ENCODE measurements at regions not wholly inside any gene's neighbourhood (a gene's known extent, or its start where the extent isn't known, plus 50 kb on each side); places are given as distances from the start of the nearest gene placed in this dataset.

DNA sequence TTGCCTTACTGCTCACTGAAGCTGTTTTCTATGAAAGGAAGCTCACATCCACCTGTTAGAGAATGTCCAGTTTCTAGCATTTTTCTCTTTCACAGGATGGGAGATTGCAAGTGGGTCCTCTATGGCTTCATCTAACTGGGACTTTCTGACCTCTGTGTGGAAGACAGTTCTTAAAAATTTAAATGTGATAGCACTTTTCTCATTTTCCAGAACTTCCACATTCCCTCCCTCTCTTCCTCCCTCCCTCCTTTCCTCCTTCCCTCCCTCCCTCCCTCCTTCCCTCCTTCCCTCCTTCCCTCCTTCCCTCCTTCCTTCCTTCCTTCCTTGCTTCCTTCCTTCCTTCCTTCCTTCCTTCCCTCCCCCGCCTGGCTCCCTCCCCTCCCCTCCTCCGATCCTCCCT, 291.1 kb downstream of the DOK5 start:
- no peak overlapping the region for H3K4me3 Mint-ChIP-seq (ENCODE audit: unreplicated experiment)

DNA sequence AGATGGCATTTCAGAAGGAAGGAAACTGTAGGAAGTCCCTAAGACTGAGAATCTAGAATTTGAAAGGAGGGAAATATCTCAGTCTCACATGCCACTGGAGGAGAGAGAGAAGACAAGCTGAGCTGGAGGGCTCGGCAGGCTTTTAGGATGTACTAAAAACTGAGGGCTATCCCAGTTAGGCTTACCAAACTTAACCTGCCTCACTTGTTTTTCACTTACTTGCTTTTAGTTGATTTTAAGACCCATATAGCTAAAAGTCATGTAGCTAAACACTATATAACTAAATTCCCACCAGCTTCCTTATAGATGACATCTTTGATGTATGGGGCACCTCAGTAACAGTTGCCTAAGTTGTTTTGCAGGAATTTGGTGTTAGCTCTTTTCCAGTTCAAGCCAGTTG, 288.0 kb downstream of the DOK5 start:
- Mint-ChIP-seq H3K4me3 (ENCODE audit: unreplicated experiment) (no peak overlapping the region), H3K27me3 (ENCODE audit: unreplicated experiment) (no peaks in the 10 kb centered on the region)
- DNase-seq: no peak

More for the DNA sequence above, 291.1 kb downstream of the DOK5 start:
- peaks cover 5% of the 10 kb centered on the region for H3K36me3 Mint-ChIP-seq (ENCODE audit: unreplicated experiment)
- H3K27ac Mint-ChIP-seq (ENCODE audit: unreplicated experiment): no peak overlapping the region
- TF ChIP-seq, protein P1, sequence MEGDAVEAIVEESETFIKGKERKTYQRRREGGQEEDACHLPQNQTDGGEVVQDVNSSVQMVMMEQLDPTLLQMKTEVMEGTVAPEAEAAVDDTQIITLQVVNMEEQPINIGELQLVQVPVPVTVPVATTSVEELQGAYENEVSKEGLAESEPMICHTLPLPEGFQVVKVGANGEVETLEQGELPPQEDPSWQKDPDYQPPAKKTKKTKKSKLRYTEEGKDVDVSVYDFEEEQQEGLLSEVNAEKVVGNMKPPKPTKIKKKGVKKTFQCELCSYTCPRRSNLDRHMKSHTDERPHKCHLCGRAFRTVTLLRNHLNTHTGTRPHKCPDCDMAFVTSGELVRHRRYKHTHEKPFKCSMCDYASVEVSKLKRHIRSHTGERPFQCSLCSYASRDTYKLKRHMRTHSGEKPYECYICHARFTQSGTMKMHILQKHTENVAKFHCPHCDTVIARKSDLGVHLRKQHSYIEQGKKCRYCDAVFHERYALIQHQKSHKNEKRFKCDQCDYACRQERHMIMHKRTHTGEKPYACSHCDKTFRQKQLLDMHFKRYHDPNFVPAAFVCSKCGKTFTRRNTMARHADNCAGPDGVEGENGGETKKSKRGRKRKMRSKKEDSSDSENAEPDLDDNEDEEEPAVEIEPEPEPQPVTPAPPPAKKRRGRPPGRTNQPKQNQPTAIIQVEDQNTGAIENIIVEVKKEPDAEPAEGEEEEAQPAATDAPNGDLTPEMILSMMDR (IDR thresholded peaks at IDR 0.05; ENCODE audit: partially characterized antibody, unreplicated experiment): no peak
- no peaks in the 10 kb centered on the region for H3K27me3 Mint-ChIP-seq (ENCODE audit: unreplicated experiment)
- DNase-seq: no peak
- no peaks in the 10 kb centered on the region for H3K4me1 Mint-ChIP-seq (ENCODE audit: low read depth, unreplicated experiment)
- peaks cover 3% of the 10 kb centered on the region for H3K9me3 Mint-ChIP-seq (ENCODE audit: unreplicated experiment)

DNA sequence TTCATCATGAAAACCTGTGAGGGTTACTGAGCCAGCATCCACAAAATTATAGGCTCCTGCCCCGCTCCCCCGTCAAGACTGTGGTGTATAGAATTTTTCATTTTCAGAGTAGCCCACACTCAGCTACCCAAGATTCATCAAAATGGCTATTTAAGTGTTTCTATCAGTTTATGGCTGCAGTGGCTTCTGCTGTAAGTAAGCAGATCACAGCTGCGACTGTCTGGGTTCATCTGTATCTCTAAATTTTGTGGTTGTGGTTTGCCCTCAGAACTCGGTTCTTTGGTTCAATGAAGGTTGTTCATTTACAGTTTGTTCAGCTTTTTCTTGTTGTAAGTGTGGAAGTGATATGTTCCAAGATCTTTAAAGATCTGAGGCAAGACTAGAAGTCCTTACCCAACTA, 284.2 kb downstream of the DOK5 start:
- H3K4me1 Mint-ChIP-seq (ENCODE audit: low read depth, unreplicated experiment): no peaks in the 10 kb centered on the region
- DNase-seq: no peak
- no peaks in the 10 kb centered on the region for H3K9me3 Mint-ChIP-seq (ENCODE audit: unreplicated experiment)
- H3K4me3 Mint-ChIP-seq (ENCODE audit: unreplicated experiment): no peak overlapping the region
- H3K27me3 Mint-ChIP-seq (ENCODE audit: unreplicated experiment): no peaks in the 10 kb centered on the region
- TF ChIP-seq, protein P1 (IDR thresholded peaks at IDR 0.05; ENCODE audit: partially characterized antibody, unreplicated experiment): no peak
- peaks cover 8% of the 10 kb centered on the region for H3K36me3 Mint-ChIP-seq (ENCODE audit: unreplicated experiment)
- H3K27ac Mint-ChIP-seq (ENCODE audit: unreplicated experiment): no peak overlapping the region

More for the DNA sequence above, 288.0 kb downstream of the DOK5 start:
- Mint-ChIP-seq H3K36me3 (ENCODE audit: unreplicated experiment) (peaks cover 3% of the 10 kb centered on the region), H3K27ac (ENCODE audit: unreplicated experiment) (no peak overlapping the region), H3K9me3 (ENCODE audit: unreplicated experiment) (peaks cover 2% of the 10 kb centered on the region), H3K4me1 (ENCODE audit: low read depth, unreplicated experiment) (no peaks in the 10 kb centered on the region)
- TF ChIP-seq, protein P1 (IDR thresholded peaks at IDR 0.05; ENCODE audit: partially characterized antibody, unreplicated experiment): no peak

DNA sequence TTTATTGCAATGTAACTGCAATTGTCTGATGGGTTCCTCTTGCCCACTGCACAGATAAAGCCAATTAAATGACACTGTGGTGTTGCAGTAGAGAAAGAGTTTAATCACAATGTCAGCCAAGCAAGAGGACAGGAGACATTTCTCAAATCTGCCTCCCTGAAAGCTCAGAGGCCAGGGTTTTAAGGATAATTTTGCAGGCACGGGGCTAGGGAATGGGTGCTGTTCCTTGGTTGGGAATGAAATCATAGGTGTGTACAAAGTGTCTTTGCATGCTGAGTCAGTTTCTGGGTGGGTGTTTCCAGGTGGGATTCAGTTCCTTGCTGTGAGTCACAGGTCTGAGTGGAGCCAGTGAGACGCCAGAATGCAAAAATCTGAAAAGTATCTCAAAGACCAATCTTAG, 271.4 kb downstream of the DOK5 start:
- H3K9me3 Mint-ChIP-seq (ENCODE audit: unreplicated experiment): peaks cover 4% of the 10 kb centered on the region
- TF ChIP-seq, protein P1 (IDR thresholded peaks at IDR 0.05; ENCODE audit: partially characterized antibody, unreplicated experiment): no peak
- no peaks in the 10 kb centered on the region for H3K27me3 Mint-ChIP-seq (ENCODE audit: unreplicated experiment)
- no peak overlapping the region for H3K27ac Mint-ChIP-seq (ENCODE audit: unreplicated experiment)
- H3K4me3 Mint-ChIP-seq (ENCODE audit: unreplicated experiment): no peak overlapping the region
- H3K36me3 Mint-ChIP-seq (ENCODE audit: unreplicated experiment): no peaks in the 10 kb centered on the region
- no peaks in the 10 kb centered on the region for H3K4me1 Mint-ChIP-seq (ENCODE audit: low read depth, unreplicated experiment)
- DNase-seq: no peak

DNA sequence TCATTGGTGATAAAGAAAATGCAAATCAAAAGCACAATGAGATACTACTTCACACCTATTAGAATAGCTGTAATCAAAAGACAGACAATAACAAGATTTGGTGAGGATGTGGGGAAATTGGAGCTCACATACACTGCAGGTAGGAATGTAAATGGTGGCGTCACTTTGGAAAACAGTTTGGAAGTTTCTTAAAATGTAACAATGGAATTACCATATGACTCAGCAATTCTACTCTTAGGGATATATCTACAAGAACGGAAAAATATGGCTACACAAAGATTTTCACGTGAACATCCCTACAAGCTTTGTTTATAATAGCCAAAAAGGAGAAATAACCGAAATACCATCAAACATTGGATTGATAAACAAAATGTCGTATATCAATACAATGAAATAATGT, 270.4 kb downstream of the DOK5 start:
- Mint-ChIP-seq H3K36me3 (ENCODE audit: unreplicated experiment) (no peaks in the 10 kb centered on the region), H3K4me3 (ENCODE audit: unreplicated experiment) (no peak overlapping the region), H3K27me3 (ENCODE audit: unreplicated experiment) (no peaks in the 10 kb centered on the region), H3K4me1 (ENCODE audit: low read depth, unreplicated experiment) (no peaks in the 10 kb centered on the region), H3K9me3 (ENCODE audit: unreplicated experiment) (peaks cover 4% of the 10 kb centered on the region), H3K27ac (ENCODE audit: unreplicated experiment) (no peak overlapping the region)
- no peak for DNase-seq
- TF ChIP-seq, protein P1 (IDR thresholded peaks at IDR 0.05; ENCODE audit: partially characterized antibody, unreplicated experiment): no peak

Data from glutamatergic neuron (in vitro differentiated cells).